Tibial nerve (tissue), 4 donors: ENCODE measurements at regions not wholly inside any gene's neighbourhood (a gene's known extent, or its start where the extent isn't known, plus 50 kb on each side); places are given as distances from the start of the nearest gene placed in this dataset.

Experiments
- CTCF ChIP-seq, 5 experiments: fragments of 200-600 bp in 3 of 5; fragments of 450-650 bp in 2 of 5; sonication (generic) in 3 of 5; IDR thresholded peaks; one replicate each; pipeline ENCODE4 v1.5.1; 2016 to 2019; ENCODE audit warnings: antibody characterized with exemption in 5 of 5, mild to moderate bottlenecking in 3 of 5, moderate library complexity in 2 of 5
- EP300 ChIP-seq, 2 donors: sonication (generic); formaldehyde crosslinking; IDR thresholded peaks; one replicate each; pipeline ENCODE4 v1.6.1; 2017; ENCODE audit warnings: antibody characterized with exemption in 2 of 2, mild to moderate bottlenecking in 1 of 2
- POLR2A ChIP-seq, 2 donors: fragments of 450-650 bp; IDR thresholded peaks; one replicate each; pipeline ENCODE4 v1.6.1; 2017; ENCODE audit warnings: antibody characterized with exemption in 2 of 2, mild to moderate bottlenecking in 2 of 2, moderate library complexity in 2 of 2

DNA sequence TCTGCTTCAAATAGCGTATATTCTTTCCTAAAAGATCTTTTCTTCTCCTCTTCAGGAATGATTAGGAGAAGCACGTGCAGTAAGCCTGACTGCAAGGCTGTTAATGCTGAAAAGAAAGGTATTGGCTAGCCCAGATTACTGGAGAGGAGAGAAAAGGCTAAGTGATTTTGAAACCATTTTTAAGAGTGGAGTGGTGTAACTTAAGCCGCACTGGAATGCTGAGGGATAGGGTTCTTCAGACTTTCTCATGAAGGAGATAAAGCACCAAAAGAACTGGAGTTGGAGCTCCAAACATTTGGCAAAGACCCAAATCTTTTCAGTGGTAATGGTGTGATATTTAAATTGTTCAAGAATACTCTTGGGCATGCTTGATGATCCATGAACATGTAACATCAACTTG, 388.3 kb downstream of the COG6 start:
- TF ChIP-seq CTCF (IDR thresholded peaks at IDR 0.05) (no peak), POLR2A (IDR thresholded peaks at IDR 0.05) (no peak), EP300 (IDR thresholded peaks at IDR 0.05) (no peak)
